DND-41 (cell line): ENCODE measurements at regions not wholly inside any gene's neighbourhood (a gene's known extent, or its start where the extent isn't known, plus 50 kb on each side); places are given as distances from the start of the nearest gene placed in this dataset.

Experiments
- CTCF ChIP-seq: IDR thresholded peaks from 2 replicates; pipeline ENCODE4 v1.5.1; 2012; ENCODE audit warnings: borderline replicate concordance, low read length, moderate library complexity, mild to moderate bottlenecking; ENCODE audit not compliant: poor library complexity, severe bottlenecking; ENCODE audit errors: extremely low read depth
- EZH2 ChIP-seq: IDR thresholded peaks from 3 replicates; pipeline ENCODE4 v1.6.1; 2012; ENCODE audit warnings: borderline replicate concordance, low read depth, mild to moderate bottlenecking, moderate library complexity, low read length, inconsistent platforms; ENCODE audit not compliant: severe bottlenecking

GRCh38 chr15:92541291-92542200 lies 114.0 kb downstream of the FAM174B start:
- no peak for TF ChIP-seq CTCF
- no peak for TF ChIP-seq EZH2
